ENCODE measurements at regions not wholly inside any gene's neighbourhood (a gene's known extent, or its start where the extent isn't known, plus 50 kb on each side); places are given as distances from the start of the nearest gene placed in this dataset.

DNA sequence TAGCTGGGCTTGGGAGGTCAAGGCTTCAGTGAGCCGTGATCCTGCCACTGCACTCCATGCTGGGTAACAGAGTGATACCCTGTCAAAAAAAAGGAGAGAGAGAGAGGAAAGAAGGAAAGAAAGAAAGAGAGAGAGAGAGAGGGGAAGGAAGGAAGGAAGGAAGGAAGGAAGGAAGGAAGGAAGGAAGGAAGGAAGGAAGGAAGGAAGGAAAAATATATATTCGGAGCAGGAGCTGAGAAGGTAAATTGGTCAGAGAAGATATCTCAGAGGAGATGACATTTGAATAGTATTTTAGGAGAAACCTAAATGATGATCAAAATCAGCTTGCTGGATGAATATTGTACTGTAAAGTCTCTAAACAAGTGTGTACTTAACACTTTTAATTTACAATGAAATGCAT, 633.1 kb downstream of the ZPLD1 start:
- TF ChIP-seq, protein P1, sequence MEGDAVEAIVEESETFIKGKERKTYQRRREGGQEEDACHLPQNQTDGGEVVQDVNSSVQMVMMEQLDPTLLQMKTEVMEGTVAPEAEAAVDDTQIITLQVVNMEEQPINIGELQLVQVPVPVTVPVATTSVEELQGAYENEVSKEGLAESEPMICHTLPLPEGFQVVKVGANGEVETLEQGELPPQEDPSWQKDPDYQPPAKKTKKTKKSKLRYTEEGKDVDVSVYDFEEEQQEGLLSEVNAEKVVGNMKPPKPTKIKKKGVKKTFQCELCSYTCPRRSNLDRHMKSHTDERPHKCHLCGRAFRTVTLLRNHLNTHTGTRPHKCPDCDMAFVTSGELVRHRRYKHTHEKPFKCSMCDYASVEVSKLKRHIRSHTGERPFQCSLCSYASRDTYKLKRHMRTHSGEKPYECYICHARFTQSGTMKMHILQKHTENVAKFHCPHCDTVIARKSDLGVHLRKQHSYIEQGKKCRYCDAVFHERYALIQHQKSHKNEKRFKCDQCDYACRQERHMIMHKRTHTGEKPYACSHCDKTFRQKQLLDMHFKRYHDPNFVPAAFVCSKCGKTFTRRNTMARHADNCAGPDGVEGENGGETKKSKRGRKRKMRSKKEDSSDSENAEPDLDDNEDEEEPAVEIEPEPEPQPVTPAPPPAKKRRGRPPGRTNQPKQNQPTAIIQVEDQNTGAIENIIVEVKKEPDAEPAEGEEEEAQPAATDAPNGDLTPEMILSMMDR (IDR thresholded peaks at IDR 0.05; ENCODE audit: low read depth, low read length) = no peak
- TF ChIP-seq POLR2A (IDR thresholded peaks at IDR 0.05; ENCODE audit: extremely low read depth, insufficient read length) = no peak
- TF ChIP-seq, protein P2, sequence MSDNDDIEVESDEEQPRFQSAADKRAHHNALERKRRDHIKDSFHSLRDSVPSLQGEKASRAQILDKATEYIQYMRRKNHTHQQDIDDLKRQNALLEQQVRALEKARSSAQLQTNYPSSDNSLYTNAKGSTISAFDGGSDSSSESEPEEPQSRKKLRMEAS (IDR thresholded peaks at IDR 0.05; ENCODE audit: low read depth, low read length) = no peak
- no peak for TF ChIP-seq MYC (IDR thresholded peaks at IDR 0.05; ENCODE audit: low read depth, low read length)

All from NB4 (cell line).